Neural progenitor cell (in vitro differentiated cells): ENCODE measurements at regions not wholly inside any gene's neighbourhood (a gene's known extent, or its start where the extent isn't known, plus 50 kb on each side); places are given as distances from the start of the nearest gene placed in this dataset.

Experiments used
- DNase-seq: peaks from one replicate; pipeline ENCODE4 v3.0.0-alpha.2; 2016; ENCODE audit warnings: low spot score
- H2AFZ ChIP-seq: fragments of 200-600 bp; sonication (generic); replicated peaks from 2 replicates; pipeline ENCODE4 v1.6.1; 2016; ENCODE audit warnings: antibody characterized with exemption
- H3F3A ChIP-seq: fragments of 200-600 bp; sonication (generic); 2 replicates; pipeline ENCODE4 v1.6.1; 2016; ENCODE audit warnings: antibody characterized with exemption, low read depth
- H3K27ac ChIP-seq: fragments of 200-600 bp; sonication (generic); 2 replicates; pipeline ENCODE4 v1.5.1; 2016; ENCODE audit warnings: mild to moderate bottlenecking
- H3K27me3 ChIP-seq: fragments of 200-600 bp; sonication (generic); 2 replicates; pipeline ENCODE4 v1.6.1; 2016; ENCODE audit warnings: mild to moderate bottlenecking, moderate library complexity
- H3K36me3 ChIP-seq: fragments of 200-600 bp; sonication (generic); 2 replicates; pipeline ENCODE4 v1.5.1; 2016
- H3K4me1 ChIP-seq: fragments of 200-600 bp; sonication (generic); 2 replicates; pipeline ENCODE4 v1.6.1; 2016; ENCODE audit warnings: mixed run types
- H3K4me2 ChIP-seq: fragments of 200-600 bp; sonication (generic); 2 replicates; pipeline ENCODE4 v1.6.1; 2016
- H3K4me3 ChIP-seq: fragments of 200-600 bp; sonication (generic); 2 replicates; pipeline ENCODE4 v1.5.1; 2016
- H3K79me2 ChIP-seq: fragments of 200-600 bp; sonication (generic); 2 replicates; pipeline ENCODE4 v1.6.1; 2016; ENCODE audit warnings: low read depth
- H3K9ac ChIP-seq: fragments of 200-600 bp; sonication (generic); 2 replicates; pipeline ENCODE4 v1.6.1; 2016
- H3K9me3 ChIP-seq: fragments of 200-600 bp; sonication (generic); 2 replicates; pipeline ENCODE4 v1.5.1; 2016; ENCODE audit warnings: low read depth
- H4K20me1 ChIP-seq: fragments of 200-600 bp; sonication (generic); 2 replicates; pipeline ENCODE4 v1.6.1; 2016; ENCODE audit warnings: low read depth
- H3K27ac Mint-ChIP-seq: 3 replicates; pipeline ENCODE4 v1.8.0; 2021; ENCODE audit warnings: mixed read lengths
- H3K27me3 Mint-ChIP-seq: 2 replicates; pipeline ENCODE4 v1.8.0; 2022; ENCODE audit warnings: low read depth, mild to moderate bottlenecking, inconsistent platforms, moderate library complexity, mixed read lengths; ENCODE audit not compliant: insufficient read depth
- H3K36me3 Mint-ChIP-seq: 3 replicates; pipeline ENCODE4 v1.8.0; 2021; ENCODE audit warnings: mixed read lengths
- H3K4me1 Mint-ChIP-seq: 3 replicates; pipeline ENCODE4 v1.8.0; 2021; ENCODE audit warnings: mixed read lengths
- H3K4me3 Mint-ChIP-seq: 3 replicates; pipeline ENCODE4 v1.8.0; 2021; ENCODE audit warnings: mild to moderate bottlenecking, moderate library complexity, mixed read lengths
- H3K9me3 Mint-ChIP-seq: 3 replicates; pipeline ENCODE4 v1.8.0; 2020; ENCODE audit warnings: mixed read lengths
- EZH2 ChIP-seq: fragments of 200-600 bp; sonication (generic); IDR thresholded peaks from 2 replicates; pipeline ENCODE4 v1.6.1; 2017; ENCODE audit warnings: antibody characterized with exemption, mild to moderate bottlenecking, moderate library complexity
- EZH2phosphoT487 ChIP-seq: fragments of 200-600 bp; sonication (generic); IDR thresholded peaks from 2 replicates; pipeline ENCODE4 v1.6.1; 2017; ENCODE audit warnings: antibody characterized with exemption
- TF ChIP-seq, protein P1 (sequence below): fragments of 200-600 bp; sonication (generic); IDR thresholded peaks from 2 replicates; pipeline ENCODE4 v1.5.1; 2017; ENCODE audit warnings: antibody characterized with exemption, mild to moderate bottlenecking

DNA sequence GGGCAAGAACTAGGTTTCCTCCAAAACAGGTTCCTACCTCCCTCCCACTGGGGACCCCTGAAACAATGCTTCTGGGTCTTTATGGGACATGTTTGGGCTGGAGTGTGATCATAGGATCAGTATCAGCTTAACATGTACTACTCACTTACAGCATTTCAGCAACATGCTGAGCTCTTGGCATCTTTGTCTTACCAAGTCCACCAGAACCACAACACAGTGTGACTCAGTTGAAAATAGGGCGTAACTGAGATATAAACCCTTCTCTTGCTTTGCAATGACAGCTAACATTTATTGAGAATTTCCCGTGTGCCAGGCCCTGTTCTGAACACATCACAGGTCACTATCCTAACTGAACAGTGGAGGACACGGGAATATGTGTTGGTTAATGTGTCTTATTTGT, 218.5 kb upstream of the LNX1 start:
- Histone ChIP-seq H3K4me1 (no peaks in the 10 kb centered on the region), H3F3A (no peaks in the 10 kb centered on the region), H3K36me3 (no peaks in the 10 kb centered on the region), H3K27me3 (no peaks in the 10 kb centered on the region), H2AFZ (no peak overlapping the region), H3K27ac (no peak overlapping the region), H3K9me3 (no peaks in the 10 kb centered on the region), H3K9ac (no peak overlapping the region), H3K79me2 (no peaks in the 10 kb centered on the region), H3K4me3 (no peak overlapping the region), H4K20me1 (no peaks in the 10 kb centered on the region), H3K4me2 (no peak overlapping the region)
- TF ChIP-seq EZH2phosphoT487 (no peak), EZH2 (no peak)
- TF ChIP-seq, protein P1, sequence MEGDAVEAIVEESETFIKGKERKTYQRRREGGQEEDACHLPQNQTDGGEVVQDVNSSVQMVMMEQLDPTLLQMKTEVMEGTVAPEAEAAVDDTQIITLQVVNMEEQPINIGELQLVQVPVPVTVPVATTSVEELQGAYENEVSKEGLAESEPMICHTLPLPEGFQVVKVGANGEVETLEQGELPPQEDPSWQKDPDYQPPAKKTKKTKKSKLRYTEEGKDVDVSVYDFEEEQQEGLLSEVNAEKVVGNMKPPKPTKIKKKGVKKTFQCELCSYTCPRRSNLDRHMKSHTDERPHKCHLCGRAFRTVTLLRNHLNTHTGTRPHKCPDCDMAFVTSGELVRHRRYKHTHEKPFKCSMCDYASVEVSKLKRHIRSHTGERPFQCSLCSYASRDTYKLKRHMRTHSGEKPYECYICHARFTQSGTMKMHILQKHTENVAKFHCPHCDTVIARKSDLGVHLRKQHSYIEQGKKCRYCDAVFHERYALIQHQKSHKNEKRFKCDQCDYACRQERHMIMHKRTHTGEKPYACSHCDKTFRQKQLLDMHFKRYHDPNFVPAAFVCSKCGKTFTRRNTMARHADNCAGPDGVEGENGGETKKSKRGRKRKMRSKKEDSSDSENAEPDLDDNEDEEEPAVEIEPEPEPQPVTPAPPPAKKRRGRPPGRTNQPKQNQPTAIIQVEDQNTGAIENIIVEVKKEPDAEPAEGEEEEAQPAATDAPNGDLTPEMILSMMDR, result no peak
- Mint-ChIP-seq H3K4me1 (no peaks in the 10 kb centered on the region), H3K36me3 (no peaks in the 10 kb centered on the region), H3K4me3 (no peak overlapping the region), H3K27me3 (peaks cover 6% of the 10 kb centered on the region), H3K9me3 (no peaks in the 10 kb centered on the region), H3K27ac (no peak overlapping the region)
- no peak for DNase-seq

DNA sequence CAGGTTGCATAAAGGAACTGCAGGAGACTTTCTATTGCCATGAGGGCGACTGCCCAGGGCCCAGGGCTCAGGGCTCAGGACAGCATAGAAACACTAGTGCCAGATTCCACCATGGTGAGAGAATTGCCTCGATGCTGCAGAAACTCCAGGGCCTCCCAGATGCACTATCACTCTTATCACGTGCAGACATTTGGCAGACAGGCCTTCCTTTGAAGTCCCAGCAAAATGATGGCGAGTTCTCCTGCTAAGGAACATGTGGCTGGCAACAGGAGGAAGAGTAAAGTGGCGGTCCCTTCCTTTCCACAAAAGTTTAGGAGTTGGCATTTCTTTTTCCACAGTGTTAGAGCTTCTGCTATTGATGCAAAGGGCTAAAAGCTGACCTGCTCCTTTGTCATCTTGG, 214.0 kb upstream of the LNX1 start:
- Histone ChIP-seq H3K27ac (no peak overlapping the region), H4K20me1 (no peaks in the 10 kb centered on the region), H3K36me3 (no peaks in the 10 kb centered on the region), H3K9ac (no peak overlapping the region), H3K4me3 (no peak overlapping the region), H3K79me2 (no peaks in the 10 kb centered on the region), H3F3A (no peaks in the 10 kb centered on the region), H3K9me3 (no peaks in the 10 kb centered on the region), H3K27me3 (no peaks in the 10 kb centered on the region), H3K4me2 (no peak overlapping the region), H3K4me1 (no peaks in the 10 kb centered on the region), H2AFZ (no peak overlapping the region)
- Mint-ChIP-seq H3K27ac (no peak overlapping the region), H3K27me3 (peaks cover 4% of the 10 kb centered on the region), H3K4me3 (no peak overlapping the region), H3K36me3 (no peaks in the 10 kb centered on the region), H3K9me3 (no peaks in the 10 kb centered on the region), H3K4me1 (no peaks in the 10 kb centered on the region)
- no peak for TF ChIP-seq EZH2
- no peak for DNase-seq

DNA sequence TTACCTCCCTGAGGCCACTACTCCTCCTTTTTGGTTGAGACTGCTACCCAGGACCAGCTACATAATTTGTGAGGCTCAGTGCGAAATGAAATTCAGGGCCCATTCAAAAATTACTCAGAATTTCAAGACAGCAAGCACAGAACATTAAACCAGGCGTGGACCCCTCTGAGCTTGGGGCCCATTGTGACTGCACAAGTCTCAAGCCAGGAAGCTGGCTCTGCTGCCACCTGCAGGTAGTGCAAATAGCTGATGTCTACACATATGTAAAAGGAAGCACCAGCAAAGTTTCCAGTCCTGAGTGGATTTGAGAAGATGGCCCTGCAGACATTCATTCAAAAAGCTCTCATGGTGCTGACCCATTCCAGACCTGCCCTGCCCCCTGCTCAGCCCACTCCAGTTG, 213.4 kb upstream of the LNX1 start:
- Mint-ChIP-seq H3K27me3 (peaks cover 4% of the 10 kb centered on the region), H3K27ac (no peak overlapping the region), H3K4me1 (no peaks in the 10 kb centered on the region), H3K4me3 (no peak overlapping the region), H3K36me3 (no peaks in the 10 kb centered on the region), H3K9me3 (no peaks in the 10 kb centered on the region)
- H3K4me2 ChIP-seq, result no peak overlapping the region
- no peaks in the 10 kb centered on the region for H3K27me3 ChIP-seq
- no peak overlapping the region for H3K27ac ChIP-seq
- no peaks in the 10 kb centered on the region for H3F3A ChIP-seq
- H4K20me1 ChIP-seq, result no peaks in the 10 kb centered on the region
- DNase-seq, result peak; percentile 18
- H3K9ac ChIP-seq, result no peak overlapping the region
- H3K4me1 ChIP-seq, result no peaks in the 10 kb centered on the region
- H3K9me3 ChIP-seq, result no peaks in the 10 kb centered on the region
- H3K79me2 ChIP-seq, result no peaks in the 10 kb centered on the region
- no peak overlapping the region for H2AFZ ChIP-seq
- H3K4me3 ChIP-seq, result no peak overlapping the region
- TF ChIP-seq EZH2phosphoT487 (no peak), EZH2 (no peak)
- TF ChIP-seq, protein P1, result peak; percentile 40
- H3K36me3 ChIP-seq, result no peaks in the 10 kb centered on the region

DNA sequence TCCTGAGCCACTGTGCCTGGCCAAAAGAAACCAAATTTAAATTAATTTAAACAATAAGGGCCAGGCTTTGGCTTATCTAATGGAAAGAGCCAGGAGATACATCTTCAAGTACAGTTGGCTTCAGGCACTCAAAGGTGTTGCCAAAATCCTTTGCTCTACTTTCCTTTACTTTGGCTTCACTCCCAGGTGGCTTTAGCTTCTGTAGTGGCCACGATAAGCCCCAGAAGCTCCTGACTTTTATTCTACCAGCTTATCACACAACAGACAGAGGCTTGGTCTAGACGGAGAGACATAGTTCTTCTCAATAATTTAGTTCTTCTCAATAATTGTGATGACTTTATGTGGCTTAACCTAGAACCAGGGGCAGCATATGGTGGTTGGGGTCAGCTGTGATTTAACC, 211.2 kb upstream of the LNX1 start:
- H4K20me1 ChIP-seq, result no peaks in the 10 kb centered on the region
- no peak overlapping the region for H3K27ac Mint-ChIP-seq
- no peaks in the 10 kb centered on the region for H3K9me3 ChIP-seq
- H3K27me3 ChIP-seq, result no peaks in the 10 kb centered on the region
- H3K4me1 Mint-ChIP-seq, result no peaks in the 10 kb centered on the region
- H3K4me3 Mint-ChIP-seq, result no peak overlapping the region
- no peaks in the 10 kb centered on the region for H3K4me1 ChIP-seq
- H3K9ac ChIP-seq, result no peak overlapping the region
- TF ChIP-seq EZH2phosphoT487 (no peak), EZH2 (no peak)
- TF ChIP-seq, protein P1, result no peak
- no peak overlapping the region for H3K4me2 ChIP-seq
- no peaks in the 10 kb centered on the region for H3K36me3 Mint-ChIP-seq
- no peak overlapping the region for H3K27ac ChIP-seq
- DNase-seq, result no peak
- H3K4me3 ChIP-seq, result no peak overlapping the region
- H3K79me2 ChIP-seq, result no peaks in the 10 kb centered on the region
- no peaks in the 10 kb centered on the region for H3F3A ChIP-seq
- H3K9me3 Mint-ChIP-seq, result no peaks in the 10 kb centered on the region
- no peaks in the 10 kb centered on the region for H3K36me3 ChIP-seq
- no peak overlapping the region for H2AFZ ChIP-seq
- H3K27me3 Mint-ChIP-seq, result peaks cover 4% of the 10 kb centered on the region
